IMR-90 (cell line): ENCODE measurements at regions not wholly inside any gene's neighbourhood (a gene's known extent, or its start where the extent isn't known, plus 50 kb on each side); places are given as distances from the start of the nearest gene placed in this dataset.

Experiments used
- ATAC-seq: fragments of 200-7000 bp; cut with Tn5 transposase; 2 replicates; pipeline ENCODE4 v1.9.1; 2020; ENCODE audit warnings: low read depth, mild to moderate bottlenecking, moderate library complexity
- BruUV-seq: library from RNA; stranded (reverse); fragments of 400-500 nt; replicated peaks from 2 replicates; lab custom pipeline; 2021; lab: Mats Ljungman, UMichigan
- CTCF ChIA-PET: fragments of 300-600 bp; formaldehyde crosslinking; extraction: SDS; loops from one replicate; lab custom pipeline; 2021; ENCODE audit warnings: antibody characterized with exemption; lab: Yijun Ruan, JAX
- POLR2A ChIA-PET: fragments of 300-600 bp; sonication (Branson Sonifier 250); formaldehyde crosslinking; loops from one replicate; lab custom pipeline; 2022; ENCODE audit warnings: antibody characterized with exemption; ENCODE audit not compliant: unreplicated experiment; lab: Charles Lee
- DNase-seq: peaks from one replicate; pipeline ENCODE4 v3.0.0; 2013
- H2AFZ ChIP-seq: replicated peaks from 2 replicates; pipeline ENCODE3; 2013; ENCODE audit warnings: low read length, mild to moderate bottlenecking; ENCODE audit not compliant: poor library complexity
- H2AK5ac ChIP-seq: 2 replicates; pipeline ENCODE4 v1.6.1; 2013; ENCODE audit warnings: low read depth, low read length, inconsistent platforms
- H2AK9ac ChIP-seq: replicated peaks from 2 replicates; pipeline ENCODE3; 2013; ENCODE audit warnings: mild to moderate bottlenecking, low read depth, low read length, moderate library complexity; ENCODE audit not compliant: poor library complexity
- H2BK120ac ChIP-seq: 2 replicates; pipeline ENCODE4 v1.6.1; 2013; ENCODE audit warnings: low read depth, low read length, inconsistent platforms
- H2BK15ac ChIP-seq: 3 replicates; pipeline ENCODE4 v1.6.1; 2013; ENCODE audit warnings: low read depth, low read length, inconsistent platforms
- H2BK20ac ChIP-seq: 2 replicates; pipeline ENCODE4 v1.6.1; 2013; ENCODE audit warnings: low read depth, mild to moderate bottlenecking, inconsistent platforms, low read length, moderate library complexity
- H2BK5ac ChIP-seq: 2 replicates; pipeline ENCODE4 v1.6.1; 2013; ENCODE audit warnings: mild to moderate bottlenecking, low read depth, low read length, inconsistent platforms; ENCODE audit not compliant: poor library complexity, severe bottlenecking
- H3K14ac ChIP-seq: replicated peaks from 2 replicates; pipeline ENCODE4 v1.6.1; 2013; ENCODE audit warnings: low read depth, low read length, inconsistent platforms
- H3K18ac ChIP-seq: 2 replicates; pipeline ENCODE4 v1.6.1; 2013; ENCODE audit warnings: low read depth, low read length, control low read depth
- H3K23ac ChIP-seq: 2 replicates; pipeline ENCODE4 v1.6.1; 2013; ENCODE audit warnings: low read depth, low read length, inconsistent platforms
- H3K27ac ChIP-seq: 2 replicates; pipeline ENCODE4 v1.5.1; 2013; ENCODE audit warnings: mild to moderate bottlenecking, control low read depth, low read length; ENCODE audit not compliant: insufficient read depth
- H3K27me3 ChIP-seq: 2 replicates; pipeline ENCODE4 v1.6.1; 2013; ENCODE audit warnings: low read length; ENCODE audit not compliant: control insufficient read depth, insufficient read depth
- H3K36me3 ChIP-seq: 2 replicates; pipeline ENCODE4 v1.6.1; 2013; ENCODE audit warnings: low read length, mixed read lengths; ENCODE audit not compliant: control insufficient read depth, insufficient read depth
- H3K4ac ChIP-seq: 2 replicates; pipeline ENCODE4 v1.6.1; 2013; ENCODE audit warnings: low read depth, low read length, inconsistent platforms
- H3K4me1 ChIP-seq: 2 replicates; pipeline ENCODE4 v1.6.1; 2013; ENCODE audit warnings: low read length, mixed read lengths; ENCODE audit not compliant: control insufficient read depth, insufficient read depth
- H3K4me2 ChIP-seq: 2 replicates; pipeline ENCODE4 v1.6.1; 2013; ENCODE audit warnings: low read depth, mild to moderate bottlenecking, control low read depth, low read length, moderate library complexity
- H3K4me3 ChIP-seq: 2 replicates; pipeline ENCODE4 v1.5.1; 2013; ENCODE audit warnings: low read depth, mild to moderate bottlenecking, control low read depth, low read length, moderate library complexity; ENCODE audit not compliant: insufficient read depth
- H3K56ac ChIP-seq: 2 replicates; pipeline ENCODE4 v1.6.1; 2013; ENCODE audit warnings: low read length, inconsistent platforms; ENCODE audit not compliant: insufficient read depth; ENCODE audit errors: extremely low read depth
- H3K79me1 ChIP-seq, 2 experiments: 2 replicates each; pipeline ENCODE4 v1.6.1; 2013; ENCODE audit warnings: low read length in 2 of 2, inconsistent platforms in 1 of 2, low read depth in 1 of 2
- H3K9ac ChIP-seq: 2 replicates; pipeline ENCODE4 v1.6.1; 2013; ENCODE audit warnings: low read depth, low read length, control low read depth
- H3K9me1 ChIP-seq: 2 replicates; pipeline ENCODE4 v1.6.1; 2013; ENCODE audit warnings: low read length, inconsistent platforms; ENCODE audit not compliant: insufficient read depth
- H3K9me3 ChIP-seq: 2 replicates; pipeline ENCODE4 v1.6.1; 2013; ENCODE audit warnings: low read length; ENCODE audit not compliant: control insufficient read depth, insufficient read depth
- H4K20me1 ChIP-seq: 2 replicates; pipeline ENCODE4 v1.6.1; 2013; ENCODE audit warnings: low read length, inconsistent platforms; ENCODE audit not compliant: insufficient read depth
- H4K5ac ChIP-seq: 2 replicates; pipeline ENCODE4 v1.6.1; 2013; ENCODE audit warnings: mild to moderate bottlenecking, low read depth, low read length, control low read depth
- H4K8ac ChIP-seq, 2 experiments: 2 replicates each; pipeline ENCODE4 v1.6.1; 2013; ENCODE audit warnings: low read depth in 2 of 2, low read length in 2 of 2, control low read depth in 1 of 2, inconsistent platforms in 1 of 2
- H4K91ac ChIP-seq: 2 replicates; pipeline ENCODE4 v1.6.1; 2013; ENCODE audit warnings: low read depth, low read length, inconsistent platforms; ENCODE audit not compliant: insufficient read depth
- CHD1 ChIP-seq: IDR thresholded peaks from 2 replicates; pipeline ENCODE4 v1.6.1; 2012; ENCODE audit warnings: low read depth, low read length, improper control_type of control experiment
- WGBS, 2 experiments: methylation state at CpG; one replicate each; pipeline versions ENCODE4 v1.1.5 to v1.1.7; 2013; ENCODE audit warnings: missing lambda C conversion rate in 2 of 2; ENCODE audit not compliant: insufficient read length in 1 of 2; ENCODE audit errors: extremely low coverage in 2 of 2; 5-methylcytosine and 5-hydroxymethylcytosine counted together
- dilution Hi-C: fragments of 300-500 bp; cut with HindIII; formaldehyde crosslinking; loops from one replicate; pipeline ENCODE4 v1.14.3; 2018; ENCODE audit warnings: low sequenced_read_pairs; ENCODE audit not compliant: unreplicated experiment
- in situ Hi-C: fragments of 300-500 bp; cut with MboI; formaldehyde crosslinking; loops from 3 replicates; pipeline ENCODE4 v1.14.3; 2019; ENCODE audit warnings: low sequenced_read_pairs, inconsistent platforms, mixed read lengths
- intact Hi-C: fragments of 100-400 bp; cut with micrococcal nuclease; formaldehyde crosslinking; loops from 2 replicates; pipeline ENCODE4 v1.10.0; 2022

- Histone ChIP-seq H2AK5ac (no peak overlapping the region), H3K79me1 (no peaks in the 10 kb centered on the region), H3K27me3 (no peaks in the 10 kb centered on the region), H2BK120ac (no peak overlapping the region), H3K9me1 (no peaks in the 10 kb centered on the region), H3K56ac (no peak overlapping the region), H3K36me3 (no peaks in the 10 kb centered on the region), H3K18ac (no peak overlapping the region), H2AK9ac (no peak overlapping the region), H3K14ac (no peak overlapping the region), H3K4me1 (no peaks in the 10 kb centered on the region), H3K27ac (no peak overlapping the region), H3K4ac (no peak overlapping the region), H4K91ac (no peak overlapping the region), H2BK20ac (no peak overlapping the region), H3K4me2 (no peak overlapping the region), H3K4me3 (no peak overlapping the region), H4K20me1 (no peaks in the 10 kb centered on the region), H4K5ac (no peak overlapping the region), H4K8ac (no peak overlapping the region), H3K9me3 (peaks cover 10% of the 10 kb centered on the region), H2AFZ (no peak overlapping the region), H3K9ac (no peak overlapping the region), H2BK15ac (no peak overlapping the region), H2BK5ac (no peak overlapping the region), H3K23ac (no peak overlapping the region)
- ChIA-PET POLR2A (no interaction called here), CTCF (no interaction called here)
- dilution Hi-C loops: no loop called here
- BruUV-seq: no TSS peak
- ATAC-seq: no peak
- in situ Hi-C loops: no loop called here
- no CpG with 5 or more reads among the region's 1 CpG for WGBS, 2 experiments
- no peak for DNase-seq
- TF ChIP-seq CHD1: no peak
- intact Hi-C loops: no loop called here
These were observed 325.4 kb upstream of the ONECUT1 start for GRCh38 chr15:53115563-53115962.
